Umbilical cord (tissue), 1 donor: ENCODE measurements at regions not wholly inside any gene's neighbourhood (a gene's known extent, or its start where the extent isn't known, plus 50 kb on each side); places are given as distances from the start of the nearest gene placed in this dataset.

Experiments used
- DNase-seq: peaks from one replicate; pipeline ENCODE4 v3.0.0-alpha.2; 2015; ENCODE audit warnings: low spot score

DNA sequence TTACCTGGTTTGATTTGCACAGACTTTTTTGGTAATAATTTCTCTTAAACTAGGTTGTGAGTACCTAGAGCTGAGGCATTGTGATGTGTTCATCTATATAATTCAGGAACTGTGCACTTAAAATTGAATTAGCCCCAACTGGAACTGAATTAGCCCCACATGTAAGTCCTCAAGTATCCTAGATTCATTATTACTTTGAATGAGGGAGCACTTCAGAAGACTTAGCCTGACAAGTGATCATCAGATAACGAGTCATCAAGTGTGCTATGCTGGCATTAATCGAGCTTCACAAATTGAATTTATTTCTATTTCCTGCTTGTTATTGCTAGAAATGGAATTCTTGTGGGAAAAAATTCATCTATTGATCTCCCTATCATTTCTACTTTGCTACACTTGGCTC, 323.4 kb upstream of the SEMA3D start:
- no peak for DNase-seq

DNA sequence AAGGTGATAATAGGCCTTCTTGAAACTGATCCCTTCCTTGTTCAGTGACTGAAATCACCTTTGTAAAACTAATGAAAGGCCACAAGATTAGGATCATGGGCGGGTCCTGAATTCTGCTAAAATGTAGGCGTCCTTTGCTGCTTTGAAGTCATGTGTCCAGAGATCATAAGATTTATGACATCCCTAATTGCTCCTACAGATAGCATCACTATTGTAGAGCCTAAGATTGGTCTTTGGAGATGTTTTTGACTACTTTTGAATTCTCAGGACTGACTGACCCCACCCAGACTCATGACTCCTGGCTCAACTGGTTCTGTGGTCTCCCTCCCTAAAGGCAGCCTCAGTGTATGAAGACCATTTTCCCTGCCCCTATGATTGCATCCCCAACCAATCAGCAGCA, 322.6 kb upstream of the SEMA3D start:
- peak; percentile 17 for DNase-seq

DNA sequence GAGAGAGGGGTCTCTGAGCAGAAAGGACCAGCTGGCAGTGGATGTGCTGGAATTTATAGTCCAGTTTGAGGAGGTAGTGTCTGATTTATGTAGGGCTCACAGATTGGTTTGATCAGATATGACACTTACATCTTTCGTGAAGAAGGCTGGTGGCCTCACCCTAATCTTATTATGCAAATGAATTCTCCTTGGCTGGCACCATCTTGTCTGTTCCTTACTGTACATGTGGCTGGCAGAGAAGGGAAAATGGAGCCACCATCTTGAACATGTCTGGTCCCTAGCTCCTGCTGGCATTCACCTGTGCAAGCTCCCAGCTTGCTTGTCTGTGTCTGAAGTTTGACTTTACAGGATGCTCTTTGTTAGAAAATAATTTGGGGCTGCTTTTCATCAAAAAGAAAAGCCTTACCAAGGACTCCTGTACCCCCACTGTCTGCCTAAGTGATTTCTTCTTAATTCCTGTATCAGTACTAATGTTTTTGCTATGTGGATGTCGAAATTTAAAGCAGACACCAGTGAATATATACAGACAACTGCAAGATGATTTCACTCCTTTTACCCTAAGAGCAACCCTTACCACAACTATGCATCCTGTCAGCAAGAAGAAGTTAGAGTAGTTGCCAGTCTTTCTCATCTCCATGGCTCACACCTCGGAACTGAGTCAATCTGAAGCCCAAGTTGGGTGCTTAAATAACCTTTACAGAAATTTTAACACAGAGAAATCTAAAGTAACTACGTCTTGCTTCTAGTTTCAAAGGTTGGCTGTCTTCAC, 322.0 kb upstream of the SEMA3D start:
- DNase-seq: peak; percentile 59

DNA sequence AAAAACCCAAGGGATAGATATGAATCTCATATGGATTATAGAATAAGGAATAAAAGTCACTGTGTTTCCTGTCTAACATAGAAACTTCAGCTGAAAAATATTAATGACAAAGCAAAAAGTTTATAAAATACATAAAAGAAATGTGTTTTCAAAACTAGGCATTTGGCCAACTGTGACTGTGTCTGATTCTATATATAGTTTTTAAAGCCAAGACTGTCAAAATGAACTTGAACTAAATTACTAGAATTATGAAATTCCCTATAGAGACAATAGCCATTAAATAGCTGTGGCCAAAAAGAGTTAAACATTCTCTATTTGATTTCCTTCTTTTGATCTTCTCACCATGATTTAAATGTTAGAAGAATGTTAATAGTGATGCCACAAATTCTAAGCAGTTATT, 311.2 kb upstream of the SEMA3D start:
- no peak for DNase-seq

DNA sequence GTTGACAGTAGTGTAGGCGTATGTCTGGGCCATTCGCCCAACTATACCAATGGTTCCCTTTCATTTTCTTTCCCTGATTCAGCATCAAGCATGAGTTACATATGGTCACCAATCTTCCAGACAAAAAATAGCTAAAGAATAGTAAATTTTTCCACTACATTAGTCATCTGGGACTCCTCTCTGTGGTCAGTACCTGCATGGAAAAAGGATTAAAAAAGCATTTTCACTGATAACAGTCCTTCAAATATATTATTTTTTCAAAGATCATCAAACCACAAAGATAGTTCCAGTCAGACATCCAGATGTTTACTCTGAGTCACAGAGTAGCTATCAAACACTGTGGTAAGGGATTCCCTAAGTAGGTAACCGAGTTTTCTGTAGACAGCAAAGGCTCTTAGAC, 302.6 kb upstream of the SEMA3D start:
- no peak for DNase-seq

DNA sequence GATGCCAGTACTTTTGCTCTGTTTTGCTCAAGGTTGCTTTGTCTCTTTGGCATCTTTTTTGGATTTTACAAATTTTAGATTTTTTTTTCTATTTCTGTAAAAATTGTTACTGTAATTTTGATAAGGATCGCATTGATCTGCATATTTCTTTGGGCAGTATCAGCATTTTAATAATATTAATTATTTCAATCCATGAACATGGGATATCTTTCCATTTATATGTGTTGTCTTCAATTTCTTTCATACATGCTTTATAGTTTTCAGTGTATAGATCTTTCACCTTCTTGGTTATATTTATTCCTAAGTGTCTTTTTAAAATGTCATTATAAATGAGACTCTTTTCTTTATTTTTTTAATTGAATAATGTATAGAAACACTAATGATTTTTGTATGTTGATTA, 301.6 kb upstream of the SEMA3D start:
- DNase-seq: no peak

DNA sequence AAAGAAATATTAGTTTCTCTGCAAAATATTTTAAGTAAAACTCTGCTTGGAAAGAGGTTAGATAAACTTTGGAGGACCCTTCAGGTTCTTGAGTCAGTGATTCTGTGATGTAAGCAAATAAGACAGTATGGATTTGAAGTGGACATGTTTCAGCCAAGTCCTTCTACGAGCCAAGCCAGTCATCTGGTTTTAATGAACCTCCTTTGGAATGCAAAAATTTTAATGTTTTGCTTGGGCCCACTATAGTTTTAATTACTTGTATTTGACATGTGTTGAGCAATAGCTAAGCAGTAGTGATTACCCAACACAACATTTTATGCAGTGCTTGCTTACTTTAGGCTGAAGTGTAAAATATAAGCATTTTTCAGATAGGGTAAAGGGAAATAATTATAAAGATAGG, 296.3 kb upstream of the SEMA3D start:
- peak; percentile 79 for DNase-seq

DNA sequence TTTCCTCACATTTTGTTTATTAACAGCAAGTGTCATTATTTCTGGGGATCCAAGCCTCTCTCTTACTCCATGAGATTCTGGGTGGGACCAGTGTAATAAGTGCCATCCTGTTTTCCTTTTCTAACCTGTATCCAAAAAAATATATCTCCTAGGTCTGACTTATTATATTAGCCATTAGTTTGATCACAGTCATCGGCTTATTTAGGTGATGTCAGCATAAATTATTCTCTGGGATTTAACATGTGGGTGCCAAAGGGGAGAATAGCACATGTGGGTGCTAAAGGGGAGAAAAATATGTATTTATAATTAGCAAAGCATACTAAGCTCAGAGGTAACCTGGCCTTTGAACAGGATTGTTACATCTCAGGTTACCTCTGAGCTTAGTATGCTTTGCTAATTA, 293.8 kb upstream of the SEMA3D start:
- DNase-seq: no peak

DNA sequence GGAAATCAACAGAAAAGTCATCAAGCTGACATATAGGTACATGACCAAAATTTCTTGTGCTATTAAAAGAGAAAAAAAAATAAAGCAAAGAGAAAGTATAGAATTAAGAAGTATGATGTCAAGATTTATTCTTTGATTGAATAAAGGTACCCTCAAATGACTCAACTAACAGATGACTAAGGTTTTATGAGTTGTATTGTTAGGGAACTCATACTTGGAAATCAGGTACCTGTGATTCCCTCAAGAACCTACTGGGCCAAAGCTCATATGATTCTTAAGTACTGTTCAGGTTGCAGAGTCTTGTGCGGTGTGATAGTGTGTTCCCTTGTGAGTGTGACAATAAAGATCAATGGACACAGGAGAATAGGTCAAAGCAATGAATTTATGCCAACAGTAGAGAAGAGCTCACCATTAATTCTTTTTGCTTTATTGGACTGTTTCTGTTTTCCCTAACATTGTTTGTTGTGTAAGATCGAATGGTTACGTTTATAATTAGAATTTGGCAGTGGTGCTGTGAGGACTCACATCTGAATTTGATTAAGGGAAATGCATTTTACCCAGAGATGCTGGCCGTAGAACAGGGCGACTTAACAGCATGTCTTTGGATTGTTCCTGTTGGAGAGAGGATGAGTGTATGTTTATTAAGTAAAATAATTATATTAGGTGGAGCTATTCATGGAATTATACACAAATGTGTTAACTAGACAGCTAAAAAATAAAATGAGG, 293.2 kb upstream of the SEMA3D start:
- DNase-seq: no peak

DNA sequence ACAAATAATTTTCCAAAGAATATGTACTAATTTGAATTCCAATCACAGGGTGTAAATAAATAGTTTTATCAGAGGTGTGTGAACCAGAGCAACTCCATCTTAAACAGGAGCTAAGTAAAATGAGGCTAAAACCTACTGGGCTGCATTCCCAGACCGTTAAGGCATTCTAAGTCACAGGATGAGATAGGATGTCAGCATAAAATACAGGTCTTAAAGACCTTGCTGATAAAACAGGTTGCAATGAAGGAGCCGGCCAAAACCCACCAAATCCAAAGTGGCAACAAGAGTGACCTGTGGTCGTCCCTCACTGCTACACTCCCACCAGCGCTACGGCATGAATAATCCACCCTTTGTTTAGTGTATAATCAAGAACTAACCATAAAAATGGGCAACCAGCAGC, 291.7 kb upstream of the SEMA3D start:
- peak; percentile 52 for DNase-seq

DNA sequence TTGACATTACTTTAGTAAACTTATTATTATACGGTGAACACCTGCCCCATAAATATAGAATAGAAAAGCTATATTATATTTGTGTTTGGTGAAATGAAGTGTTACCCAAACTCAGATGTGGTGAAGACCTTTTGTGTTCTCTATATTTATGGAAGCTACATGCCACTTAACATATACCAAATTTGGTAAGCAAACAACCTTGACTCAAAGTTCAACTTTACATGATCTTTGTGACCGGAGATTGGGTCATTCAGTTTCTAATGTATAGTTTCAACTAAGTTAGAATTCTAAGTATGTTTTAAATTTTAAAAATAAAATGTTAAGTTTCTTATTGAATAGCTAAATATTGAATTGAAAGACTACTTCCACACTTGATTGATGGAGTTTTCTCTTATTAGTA, 288.6 kb upstream of the SEMA3D start:
- DNase-seq: no peak

DNA sequence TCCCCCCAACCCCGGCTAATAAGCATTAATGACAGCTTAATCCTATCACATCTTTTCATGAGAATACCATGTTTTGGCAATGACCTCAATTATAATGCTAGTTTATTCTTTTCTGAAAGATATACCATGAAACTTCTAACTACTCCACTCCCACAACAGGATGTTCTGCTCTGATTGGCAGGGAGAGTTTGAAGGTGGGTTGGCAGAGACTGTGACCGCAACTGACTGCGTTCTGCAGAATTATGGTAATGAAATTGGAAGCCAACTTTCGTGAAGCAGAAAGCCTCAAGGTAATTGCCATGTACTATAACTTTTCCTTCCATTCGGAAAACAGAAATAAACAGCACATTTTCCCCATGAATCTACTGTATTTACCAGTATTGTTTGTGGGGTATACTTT, 288.2 kb upstream of the SEMA3D start:
- no peak for DNase-seq

DNA sequence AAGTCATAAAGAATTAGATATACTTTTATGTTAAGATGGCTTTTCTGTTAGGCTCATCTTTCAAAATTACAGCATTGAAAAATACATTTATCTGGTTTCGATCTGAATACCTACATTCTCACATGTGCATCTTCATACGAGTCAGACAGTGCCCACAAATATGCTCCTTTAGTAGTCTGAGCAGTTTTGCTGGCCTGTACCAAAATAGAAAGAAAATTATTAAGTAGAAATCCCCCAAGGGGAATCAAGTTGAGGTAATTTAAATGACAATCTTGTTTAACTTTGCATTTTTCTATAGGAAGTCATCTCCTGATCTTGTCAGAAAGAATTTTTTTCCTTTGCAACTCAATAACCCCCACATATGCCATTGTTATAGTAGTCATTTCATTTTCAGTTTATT, 287.4 kb upstream of the SEMA3D start:
- DNase-seq: peak; percentile 22

DNA sequence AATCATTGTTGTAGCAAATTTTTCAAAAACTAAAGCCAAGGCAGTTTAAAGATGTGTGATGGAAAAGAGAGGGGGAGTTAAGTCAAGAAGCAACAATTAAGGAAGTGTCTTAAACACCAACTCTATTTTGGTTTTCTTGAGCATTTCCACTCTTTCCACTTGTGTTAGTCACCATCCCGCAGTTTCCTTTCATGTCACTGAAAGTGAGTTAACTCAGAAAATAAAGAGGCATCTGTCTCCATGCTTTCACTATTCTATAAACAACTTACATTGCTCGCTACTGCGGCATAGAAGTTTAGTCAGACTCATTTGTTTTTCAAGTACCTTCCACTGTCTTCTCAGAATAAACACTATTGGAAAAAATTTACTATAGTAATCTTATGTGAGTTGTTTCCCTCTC, 284.9 kb upstream of the SEMA3D start:
- DNase-seq: no peak

DNA sequence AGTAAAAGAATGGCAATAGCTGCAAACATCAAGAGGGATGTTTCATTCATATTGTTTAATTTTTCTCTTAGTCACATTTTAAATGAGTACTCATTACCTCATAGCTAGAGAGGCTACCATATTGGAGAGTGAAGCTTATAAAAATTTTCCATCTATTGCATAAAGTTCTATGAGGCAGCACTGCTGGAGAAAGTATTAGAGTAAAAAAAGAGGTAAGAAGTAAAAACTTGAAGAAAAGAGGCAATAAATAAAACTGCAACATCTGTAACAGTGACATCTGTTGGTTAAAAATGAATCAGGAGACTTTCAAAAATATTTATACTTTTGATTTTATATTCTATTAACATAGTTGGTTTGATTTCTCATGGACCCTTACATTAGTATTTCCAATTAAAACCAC, 284.5 kb upstream of the SEMA3D start:
- DNase-seq: no peak

DNA sequence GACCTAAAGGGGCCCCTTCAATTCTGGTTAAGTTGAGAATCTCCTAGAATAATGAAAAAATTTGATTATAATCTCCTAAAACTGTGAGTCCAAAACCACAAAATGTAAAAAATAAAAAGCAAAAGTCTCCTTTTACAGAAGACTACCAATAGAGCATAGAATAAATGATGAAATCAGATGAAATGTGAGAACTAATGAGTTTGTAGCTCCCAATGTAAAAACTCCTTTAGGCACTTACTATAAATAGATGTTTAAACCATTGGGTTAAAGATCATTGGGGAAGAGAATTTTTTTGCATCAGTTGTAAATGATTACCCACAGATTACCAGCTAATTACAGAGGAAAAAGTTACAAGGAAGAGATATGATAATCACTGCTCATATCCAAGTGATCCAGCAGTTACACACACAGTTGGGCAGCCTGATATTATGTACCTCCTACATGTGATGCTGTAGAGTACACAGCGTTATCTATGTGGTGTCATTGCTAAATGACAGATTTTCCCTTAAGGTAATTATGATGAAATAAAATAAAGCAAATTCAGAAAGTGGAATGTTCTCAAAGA, 282.7 kb upstream of the SEMA3D start:
- DNase-seq: no peak

DNA sequence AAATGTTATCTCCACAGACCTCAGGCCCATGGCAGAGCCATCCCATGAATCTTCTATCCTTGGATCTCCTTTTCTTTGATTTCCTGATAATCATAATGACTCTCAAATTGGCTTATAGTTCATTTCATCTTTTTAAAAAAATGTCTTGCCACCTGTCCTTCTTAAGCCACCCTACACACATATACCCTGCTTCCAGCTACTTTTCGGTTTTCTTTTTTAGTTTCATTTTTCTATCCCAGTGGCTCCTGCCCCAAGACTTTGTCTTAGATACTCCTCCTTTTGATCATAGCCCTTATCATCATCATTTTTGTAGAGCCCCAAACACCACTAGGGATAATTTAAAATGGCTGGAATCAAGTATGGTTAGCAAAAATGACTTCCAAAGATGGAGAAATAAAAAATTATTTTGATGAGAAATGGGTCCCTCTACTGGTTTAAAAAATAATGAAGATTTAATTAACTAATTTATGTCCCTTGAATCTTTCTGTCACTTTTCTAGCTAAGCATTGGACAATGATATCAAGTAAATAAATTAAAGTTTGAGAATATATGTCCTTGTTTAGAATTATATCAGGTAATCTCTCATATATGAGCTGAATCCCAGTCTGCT, 277.3 kb upstream of the SEMA3D start:
- DNase-seq: no peak

DNA sequence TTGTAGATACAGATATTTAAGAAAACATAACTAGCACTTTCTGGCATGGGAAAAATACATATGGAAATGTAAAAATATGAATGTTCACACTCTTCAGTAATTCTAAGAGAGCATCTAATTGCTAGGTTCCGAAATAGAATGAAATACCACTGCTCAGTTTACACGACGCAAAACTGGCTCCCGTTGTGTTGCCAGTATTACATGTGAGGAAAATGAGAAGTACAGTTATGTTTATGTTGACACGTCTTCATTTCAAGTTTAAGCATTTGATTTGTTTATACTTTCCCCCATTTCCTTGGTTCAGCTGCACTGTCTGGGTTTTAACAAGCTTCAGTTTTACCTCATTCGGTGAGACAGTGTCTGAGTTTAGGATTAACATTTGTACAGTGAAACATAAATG, 275.8 kb upstream of the SEMA3D start:
- DNase-seq: no peak

DNA sequence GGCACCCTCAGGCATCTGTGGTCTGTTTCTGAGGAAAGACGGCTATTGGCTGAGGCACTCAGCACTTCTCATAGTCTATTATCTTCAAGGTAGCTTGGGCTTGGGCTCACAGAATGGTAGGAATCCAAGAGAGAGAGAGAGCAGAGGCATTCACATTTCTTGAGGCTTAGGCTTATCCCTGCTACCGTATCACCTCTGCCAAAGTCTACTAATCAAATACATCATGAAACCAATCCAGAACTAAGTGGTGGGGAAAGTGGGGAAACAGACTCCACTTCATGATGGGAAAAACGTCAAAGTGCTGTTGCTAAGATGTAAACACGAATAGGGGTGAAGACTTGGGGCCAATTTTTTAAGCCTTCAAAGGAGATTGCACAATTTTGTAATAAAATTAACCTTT, 271.1 kb upstream of the SEMA3D start:
- DNase-seq: no peak

DNA sequence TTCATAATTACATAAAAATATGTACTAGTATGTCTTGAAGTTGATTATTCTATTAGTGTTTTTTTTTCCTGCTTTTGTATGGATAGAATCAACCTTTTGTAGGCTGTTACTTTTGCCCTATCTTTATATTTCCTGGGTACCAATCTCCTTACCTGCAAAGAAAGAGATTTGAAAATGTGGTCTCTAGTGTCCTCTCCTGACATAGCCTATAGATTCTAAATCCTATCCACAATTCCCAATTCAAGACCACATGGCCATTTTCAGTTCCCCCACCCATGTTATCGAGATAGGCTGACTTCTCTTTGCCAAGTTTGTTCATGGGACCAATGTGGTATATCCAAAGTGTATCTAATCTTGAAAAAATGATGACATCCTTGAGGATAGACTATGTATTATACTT, 269.4 kb upstream of the SEMA3D start:
- DNase-seq: no peak

DNA sequence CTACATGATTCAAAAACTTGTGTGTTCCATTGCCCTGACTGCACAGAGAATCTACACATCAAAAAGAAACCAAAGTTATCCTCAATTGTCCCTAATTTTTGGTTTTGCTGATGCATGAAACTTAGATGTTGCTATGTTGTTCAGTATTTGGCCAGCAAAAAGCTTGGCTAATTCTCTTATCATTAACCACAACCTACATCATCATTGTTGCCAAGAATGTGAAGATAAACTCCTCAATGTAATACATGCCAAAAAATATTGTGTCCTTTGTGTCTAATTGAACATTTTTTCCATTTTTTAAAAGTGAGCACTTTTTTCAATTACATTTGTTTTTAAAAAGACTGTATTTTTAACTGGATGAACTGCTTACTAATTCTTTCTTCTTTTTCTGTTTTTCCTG, 268.0 kb upstream of the SEMA3D start:
- DNase-seq: no peak

DNA sequence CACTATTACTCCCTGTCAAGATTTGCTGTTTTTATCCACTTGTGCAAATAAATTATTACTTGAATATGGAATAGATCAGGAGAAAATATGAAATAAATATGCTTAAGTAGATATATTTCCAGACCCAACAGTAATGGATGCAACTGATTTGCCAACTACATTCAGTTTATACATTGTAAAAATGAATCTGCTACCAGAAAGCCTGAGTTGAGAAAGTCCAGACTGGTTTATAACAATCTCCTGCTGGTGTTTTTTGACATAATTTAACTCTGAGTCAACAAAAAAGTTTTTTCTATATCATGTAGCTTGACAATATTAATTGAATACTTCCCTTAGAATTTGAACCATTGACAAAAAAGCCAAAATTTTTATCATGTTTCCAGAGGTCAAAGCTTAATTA, 265.8 kb upstream of the SEMA3D start:
- peak; percentile 15 for DNase-seq

DNA sequence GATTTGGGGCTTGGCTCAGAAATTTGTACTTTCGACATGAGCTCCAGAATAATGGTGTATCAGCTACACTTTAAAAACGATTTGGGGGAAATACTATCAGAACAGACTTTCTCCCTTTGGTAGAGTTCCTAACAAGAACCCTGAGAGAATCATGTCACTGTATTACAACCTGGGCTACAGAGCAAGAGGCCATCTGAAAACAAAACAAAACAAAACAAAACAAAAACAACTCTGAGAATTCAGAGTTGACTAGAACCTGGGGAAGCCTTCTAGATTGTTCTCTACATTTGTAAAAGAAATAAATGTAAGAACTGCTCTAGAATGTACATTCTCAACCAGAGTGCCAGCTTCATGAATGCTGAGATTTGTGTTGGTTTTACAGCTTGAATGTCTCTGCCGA, 262.6 kb upstream of the SEMA3D start:
- DNase-seq: no peak
